Fibroblast of skin of left biceps (primary cell): ENCODE measurements at regions not wholly inside any gene's neighbourhood (a gene's known extent, or its start where the extent isn't known, plus 50 kb on each side); places are given as distances from the start of the nearest gene placed in this dataset.

Experiments used
- DNase-seq, 2 experiments: peaks; one replicate each; pipeline ENCODE4 v3.0.0-alpha.2; 2013; ENCODE audit warnings: low read depth in 2 of 2

DNA sequence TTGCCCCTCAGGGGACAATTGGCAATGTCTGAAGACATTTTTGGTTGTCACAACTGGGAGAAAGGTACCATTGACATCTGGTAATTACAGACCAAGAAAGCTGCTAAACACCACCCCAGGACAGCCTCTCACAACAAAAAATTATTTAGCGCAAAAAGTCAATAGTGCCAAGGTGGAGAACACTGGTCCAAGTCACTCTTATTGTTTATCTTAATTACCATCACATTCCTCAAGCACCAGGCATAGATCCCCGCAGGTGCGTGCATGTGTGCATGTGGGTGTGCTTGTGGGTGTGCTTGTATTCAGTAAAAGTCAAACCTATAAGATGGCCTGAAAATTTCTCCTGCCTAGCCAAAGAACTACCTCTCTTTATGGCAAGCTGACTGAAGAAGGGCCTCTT is 74.9 kb upstream of the WDR75 start:
- DNase-seq: no peak

GRCh38 chr2:189367343-189367742 is 73.9 kb upstream of the WDR75 start:
- no peak for DNase-seq

DNA sequence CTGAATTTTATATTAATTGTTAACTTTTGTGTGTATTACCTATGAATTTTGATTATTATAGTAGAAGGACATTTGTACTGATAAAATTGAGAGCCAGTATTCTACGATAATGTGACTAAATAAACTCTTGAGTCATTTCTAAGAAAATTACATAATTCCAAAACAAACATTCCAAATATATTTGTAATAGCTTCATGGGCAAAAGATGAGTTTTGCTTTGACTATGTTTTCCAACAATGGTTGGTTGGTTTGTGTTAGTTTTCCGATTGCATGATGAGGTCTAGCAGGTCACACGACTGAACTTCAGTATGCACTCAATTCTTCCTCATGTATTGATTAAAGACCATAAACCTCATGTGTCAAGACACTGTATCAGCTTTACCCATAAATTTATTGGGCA is 71.7 kb upstream of the WDR75 start:
- DNase-seq: no peak

GRCh38 chr2:189370719-189371118 is 70.6 kb upstream of the WDR75 start:
- DNase-seq: peak in 1 of 2 experiments; percentile 47

DNA sequence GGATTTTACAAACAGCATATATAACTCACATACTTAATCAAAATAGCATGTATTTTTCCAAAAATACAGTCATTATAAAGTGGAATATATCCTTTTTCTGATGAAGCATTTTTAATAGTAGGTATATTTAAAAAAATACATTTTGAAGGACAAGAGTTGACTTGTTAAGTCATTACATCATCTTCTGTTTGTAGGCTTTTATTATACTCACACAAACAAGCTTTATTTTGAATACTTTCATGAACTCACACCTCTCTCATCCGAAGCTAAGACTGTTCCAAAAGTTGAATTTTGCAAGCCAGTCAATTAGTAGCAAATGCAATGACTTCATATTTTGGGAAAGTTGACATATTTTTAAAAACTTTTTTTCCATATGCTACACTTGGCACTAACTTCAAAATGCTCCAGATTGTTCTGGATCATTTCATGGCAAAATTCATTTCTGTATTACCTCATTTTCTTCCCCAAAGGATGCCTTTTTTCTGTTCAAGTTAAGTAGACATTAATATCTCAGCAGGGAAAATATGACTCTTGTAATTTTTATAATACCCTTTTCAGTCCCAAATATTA is 68.5 kb upstream of the WDR75 start:
- no peak for DNase-seq

DNA sequence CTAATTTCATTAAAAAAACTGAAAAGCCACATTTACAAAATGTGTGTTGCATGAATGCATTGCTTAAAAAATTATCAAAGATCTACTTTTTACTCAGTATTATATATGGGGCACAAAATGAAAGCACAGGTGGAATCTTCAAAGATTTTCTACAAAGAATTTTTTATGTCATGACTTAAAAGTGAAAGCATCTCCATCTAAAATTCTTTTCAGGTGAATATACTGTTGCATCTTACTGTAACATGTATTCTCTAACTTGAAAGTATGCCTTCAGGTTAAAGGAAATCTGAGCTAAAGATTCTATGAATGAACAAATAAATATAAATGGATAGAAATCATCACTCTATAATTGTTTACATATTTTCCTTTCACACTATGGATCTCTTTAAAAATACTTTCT is 66.8 kb upstream of the WDR75 start:
- DNase-seq: no peak

DNA sequence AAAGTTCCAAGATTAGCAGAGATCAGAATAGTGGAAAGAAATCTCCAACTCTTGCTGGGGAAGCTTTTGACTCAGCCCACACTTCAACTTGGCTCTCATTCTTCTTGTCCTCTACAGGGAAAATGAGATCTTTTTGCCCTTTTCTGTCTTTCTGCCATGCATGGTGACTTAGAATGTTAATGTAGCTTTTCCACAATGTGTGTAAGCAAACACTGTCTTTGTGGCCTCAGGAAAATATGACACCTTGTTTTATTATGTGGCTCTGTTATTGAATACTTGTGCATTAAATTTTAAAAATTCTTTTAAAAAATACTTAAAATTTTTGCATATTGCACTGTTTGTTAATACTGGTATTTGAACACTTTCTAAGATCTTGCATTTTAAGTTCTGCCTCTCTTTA is 65.4 kb upstream of the WDR75 start:
- no peak for DNase-seq

- DNase-seq: peak; percentile 75
Measured at GRCh38 chr2:189379287-189379630, 62.0 kb upstream of the WDR75 start.

DNA sequence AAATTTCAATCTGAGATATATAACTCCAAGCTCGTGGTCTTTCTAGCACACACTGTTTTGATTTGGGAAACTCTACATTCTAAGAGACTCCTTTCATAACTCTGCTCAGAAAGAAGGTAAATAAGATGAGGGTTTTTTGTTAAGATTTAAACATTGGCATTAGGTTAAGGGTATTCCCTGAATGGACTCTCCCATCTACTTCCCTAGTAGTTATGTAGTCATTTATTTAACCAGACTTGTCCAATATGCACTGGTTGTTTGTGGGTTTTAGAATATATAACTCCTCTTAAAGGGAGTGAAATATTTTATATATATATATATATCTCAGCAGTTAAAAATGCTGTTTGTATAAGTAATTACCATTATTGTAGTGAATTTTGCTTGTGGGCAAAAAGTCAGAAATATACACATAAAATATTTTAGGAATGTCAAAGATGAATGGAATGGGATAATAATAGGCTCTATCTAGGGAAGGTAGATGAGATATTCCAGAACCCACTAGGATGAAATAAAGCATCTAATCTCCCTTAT is 61.5 kb upstream of the WDR75 start:
- DNase-seq: no peak

DNA sequence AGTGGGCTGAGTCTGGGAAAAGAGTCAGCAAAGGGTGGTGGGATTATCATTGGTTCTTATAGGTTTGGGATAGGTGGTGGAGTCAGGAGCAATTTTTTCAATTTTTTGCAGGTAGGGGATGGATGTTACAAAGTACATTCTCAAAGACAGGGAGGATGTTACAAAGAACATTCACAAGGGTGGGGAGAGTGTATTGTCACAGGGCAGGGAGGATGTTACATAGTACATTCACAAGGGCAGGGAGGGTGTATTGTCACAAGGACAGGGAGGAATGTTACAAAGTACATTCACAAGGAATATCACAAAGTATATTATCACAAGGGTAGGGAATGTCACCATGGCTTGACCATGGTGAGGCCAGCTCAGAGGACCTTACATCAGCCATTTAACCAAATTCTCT is 58.6 kb upstream of the WDR75 start:
- DNase-seq: no peak

DNA sequence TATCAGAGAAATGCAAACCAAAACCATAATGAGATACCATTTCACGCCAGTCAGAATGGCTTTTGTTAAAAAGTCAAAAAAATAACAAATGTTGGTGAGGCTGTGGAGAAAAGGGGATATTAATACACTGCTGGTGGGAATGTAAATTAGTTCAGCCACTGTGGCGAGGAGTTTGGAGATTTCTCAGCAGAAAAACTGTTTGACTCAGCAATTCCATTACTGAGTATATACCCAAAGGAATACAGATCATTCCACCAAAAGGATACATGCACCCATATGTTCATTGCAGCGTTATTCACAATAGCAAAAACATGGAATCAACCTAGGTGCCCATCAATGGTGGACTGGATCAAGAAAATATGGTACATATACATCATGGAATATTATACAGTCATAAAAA is 54.5 kb upstream of the WDR75 start:
- DNase-seq: no peak

DNA sequence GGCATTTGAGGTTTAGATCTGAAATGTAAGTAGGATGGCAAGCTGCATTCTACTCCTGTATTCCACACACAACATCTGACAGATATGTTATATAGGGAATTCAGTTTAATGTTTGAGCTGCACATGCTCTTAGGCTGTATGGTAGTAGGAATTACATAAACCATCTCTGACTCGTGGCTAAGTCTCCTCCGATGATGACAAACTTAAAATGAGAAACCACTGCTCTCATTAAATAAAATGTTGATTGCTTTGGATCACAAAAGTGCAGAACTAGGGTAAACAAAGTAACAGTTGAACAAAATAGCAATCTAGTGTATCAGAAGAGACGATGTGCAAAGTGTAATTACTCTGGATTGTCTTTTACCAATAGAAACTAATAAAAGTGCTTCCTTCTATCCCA is 50.1 kb upstream of the WDR75 start:
- no peak for DNase-seq
